ENCODE measurements at regions not wholly inside any gene's neighbourhood (a gene's known extent, or its start where the extent isn't known, plus 50 kb on each side); places are given as distances from the start of the nearest gene placed in this dataset.

GRCh38 chr13:56909896-56910600, 230.7 kb upstream of the PRR20A start:
- no peak for DNase-seq (ENCODE audit: low read depth)

- DNase-seq (ENCODE audit: low read depth), result no peak
These were observed 222.8 kb upstream of the PRR20A start for GRCh38 chr13:56917966-56918365.

- no peak for DNase-seq (ENCODE audit: low read depth)
These were observed 217.0 kb upstream of the PRR20A start for GRCh38 chr13:56923626-56924140.

GRCh38 chr13:56924401-56924800, 216.3 kb upstream of the PRR20A start:
- DNase-seq (ENCODE audit: low read depth), result no peak

- no peak for DNase-seq (ENCODE audit: low read depth)
These were observed 208.6 kb upstream of the PRR20A start for GRCh38 chr13:56932104-56932503.

- no peak for DNase-seq (ENCODE audit: low read depth)
These were observed 186.8 kb upstream of the PRR20A start for GRCh38 chr13:56953965-56954364.

GRCh38 chr13:56975647-56976046, 165.1 kb upstream of the PRR20A start:
- DNase-seq (ENCODE audit: low read depth), result no peak

GRCh38 chr13:56980856-56981255, 159.9 kb upstream of the PRR20A start:
- no peak for DNase-seq (ENCODE audit: low read depth)

- no peak for DNase-seq (ENCODE audit: low read depth)
These were observed 154.6 kb upstream of the PRR20A start for GRCh38 chr13:56986121-56986520.

- DNase-seq (ENCODE audit: low read depth), result no peak
These were observed 152.2 kb upstream of the PRR20A start for GRCh38 chr13:56988543-56988942.

GRCh38 chr13:57003682-57004081, 137.0 kb upstream of the PRR20A start:
- DNase-seq (ENCODE audit: low read depth), result no peak

GRCh38 chr13:57017357-57017756, 123.4 kb upstream of the PRR20A start:
- DNase-seq (ENCODE audit: low read depth), result no peak

- no peak for DNase-seq (ENCODE audit: low read depth)
These were observed 121.8 kb upstream of the PRR20A start for GRCh38 chr13:57018915-57019314.

- DNase-seq (ENCODE audit: low read depth), result no peak
These were observed 110.0 kb upstream of the PRR20A start for GRCh38 chr13:57030671-57031070.

- DNase-seq (ENCODE audit: low read depth), result no peak
These were observed 104.4 kb upstream of the PRR20A start for GRCh38 chr13:57036290-57036689.

- DNase-seq (ENCODE audit: low read depth), result no peak
These were observed 95.8 kb upstream of the PRR20A start for GRCh38 chr13:57044910-57045309.

- no peak for DNase-seq (ENCODE audit: low read depth)
These were observed 94.7 kb upstream of the PRR20A start for GRCh38 chr13:57045826-57046546.

- no peak for DNase-seq (ENCODE audit: low read depth)
These were observed 84.0 kb upstream of the PRR20A start for GRCh38 chr13:57056601-57057180.

- no peak for DNase-seq (ENCODE audit: low read depth)
These were observed 77.7 kb upstream of the PRR20A start for GRCh38 chr13:57063007-57063406.

GRCh38 chr13:57073983-57074382, 66.7 kb upstream of the PRR20A start:
- no peak for DNase-seq (ENCODE audit: low read depth)

GRCh38 chr13:57075588-57075987, 65.1 kb upstream of the PRR20A start:
- no peak for DNase-seq (ENCODE audit: low read depth)

- no peak for DNase-seq (ENCODE audit: low read depth)
These were observed 53.7 kb upstream of the PRR20A start for GRCh38 chr13:57087006-57087405.

All from ELR (cell line).